HL-60 (cell line): ENCODE measurements at regions not wholly inside any gene's neighbourhood (a gene's known extent, or its start where the extent isn't known, plus 50 kb on each side); places are given as distances from the start of the nearest gene placed in this dataset.

ENCODE experiments used
- POLR2AphosphoS5 ChIP-seq: IDR thresholded peaks from 2 replicates; pipeline ENCODE4 v1.6.1; 2012; ENCODE audit warnings: low read depth
- TF ChIP-seq, protein P1 (sequence below): IDR thresholded peaks from one replicate; pipeline ENCODE4 v1.5.1; 2011; ENCODE audit warnings: low read length, control low read depth, inconsistent platforms; ENCODE audit not compliant: insufficient read depth

DNA sequence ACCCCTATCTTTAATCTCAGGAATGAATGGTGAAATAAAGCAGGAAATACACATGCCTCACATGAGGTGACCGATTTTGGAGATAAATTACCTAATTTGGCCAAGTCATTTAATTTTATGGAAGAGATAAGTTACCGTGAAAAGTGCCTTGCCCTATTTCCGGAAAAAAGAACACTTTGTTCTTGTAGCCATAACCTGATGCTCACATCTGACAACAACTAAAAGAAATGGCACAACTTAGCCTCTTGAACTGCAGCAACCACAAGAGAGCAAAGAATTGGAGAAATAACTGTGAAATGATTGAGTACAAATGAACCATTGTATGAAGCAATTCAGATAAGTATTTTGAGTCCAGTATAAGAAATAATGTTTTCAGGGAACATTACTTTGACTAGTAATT is 628.1 kb upstream of the TYRP1 start:
- TF ChIP-seq, protein P1, sequence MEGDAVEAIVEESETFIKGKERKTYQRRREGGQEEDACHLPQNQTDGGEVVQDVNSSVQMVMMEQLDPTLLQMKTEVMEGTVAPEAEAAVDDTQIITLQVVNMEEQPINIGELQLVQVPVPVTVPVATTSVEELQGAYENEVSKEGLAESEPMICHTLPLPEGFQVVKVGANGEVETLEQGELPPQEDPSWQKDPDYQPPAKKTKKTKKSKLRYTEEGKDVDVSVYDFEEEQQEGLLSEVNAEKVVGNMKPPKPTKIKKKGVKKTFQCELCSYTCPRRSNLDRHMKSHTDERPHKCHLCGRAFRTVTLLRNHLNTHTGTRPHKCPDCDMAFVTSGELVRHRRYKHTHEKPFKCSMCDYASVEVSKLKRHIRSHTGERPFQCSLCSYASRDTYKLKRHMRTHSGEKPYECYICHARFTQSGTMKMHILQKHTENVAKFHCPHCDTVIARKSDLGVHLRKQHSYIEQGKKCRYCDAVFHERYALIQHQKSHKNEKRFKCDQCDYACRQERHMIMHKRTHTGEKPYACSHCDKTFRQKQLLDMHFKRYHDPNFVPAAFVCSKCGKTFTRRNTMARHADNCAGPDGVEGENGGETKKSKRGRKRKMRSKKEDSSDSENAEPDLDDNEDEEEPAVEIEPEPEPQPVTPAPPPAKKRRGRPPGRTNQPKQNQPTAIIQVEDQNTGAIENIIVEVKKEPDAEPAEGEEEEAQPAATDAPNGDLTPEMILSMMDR: no peak
- TF ChIP-seq POLR2AphosphoS5: no peak
